HG02884 (cell line): ENCODE measurements at regions not wholly inside any gene's neighbourhood (a gene's known extent, or its start where the extent isn't known, plus 50 kb on each side); places are given as distances from the start of the nearest gene placed in this dataset.

ENCODE experiments used
- ATAC-seq: cut with Tn5 transposase; IDR thresholded peaks from one replicate; pipeline ENCODE4 v1.9.1; 2021; ENCODE audit warnings: mild to moderate bottlenecking, moderate library complexity; ENCODE audit not compliant: unreplicated experiment

DNA sequence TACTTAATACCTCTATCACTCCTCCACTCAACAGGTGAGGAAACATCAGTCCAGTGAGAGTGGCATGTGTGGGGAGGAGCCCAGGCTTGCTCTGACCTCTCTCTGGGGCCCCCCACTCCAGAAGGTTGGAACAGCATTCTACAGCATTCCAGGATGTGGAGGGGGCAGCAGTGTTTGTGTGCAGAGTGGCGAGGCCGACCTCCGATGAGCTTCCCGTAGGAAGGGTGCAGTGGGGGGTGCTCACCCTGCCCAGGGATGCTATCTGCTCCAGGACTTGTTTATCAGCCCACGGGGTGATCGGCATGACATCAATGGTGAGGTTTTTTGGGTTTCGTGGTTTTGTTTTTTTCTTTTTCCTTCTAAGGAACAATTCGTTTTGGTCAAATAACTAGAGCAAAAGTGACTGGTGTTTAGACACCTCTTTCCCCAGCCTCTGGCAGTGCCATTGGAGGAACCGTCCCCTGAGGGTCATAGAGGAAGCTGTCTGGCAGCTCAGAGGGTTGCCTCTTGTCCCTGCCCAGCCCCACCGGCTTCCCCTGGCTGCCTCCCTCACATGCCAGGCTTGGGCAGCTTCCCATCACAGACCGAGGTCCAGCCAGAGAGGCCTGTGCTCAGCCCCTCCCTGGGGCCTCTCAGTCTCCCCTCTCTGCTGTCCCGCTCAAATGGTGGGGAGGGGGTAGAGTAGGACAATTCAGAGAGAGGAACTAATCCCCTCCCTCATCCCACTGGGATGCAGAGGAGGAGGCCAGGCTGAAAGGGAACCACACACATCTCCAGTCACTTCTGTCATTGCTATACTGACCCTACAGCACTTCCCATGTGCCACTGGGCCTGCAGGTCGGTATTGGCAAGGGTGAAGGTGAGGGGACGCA is 96.5 kb downstream of the ZFP36L2 start:
- ATAC-seq, result no peak

DNA sequence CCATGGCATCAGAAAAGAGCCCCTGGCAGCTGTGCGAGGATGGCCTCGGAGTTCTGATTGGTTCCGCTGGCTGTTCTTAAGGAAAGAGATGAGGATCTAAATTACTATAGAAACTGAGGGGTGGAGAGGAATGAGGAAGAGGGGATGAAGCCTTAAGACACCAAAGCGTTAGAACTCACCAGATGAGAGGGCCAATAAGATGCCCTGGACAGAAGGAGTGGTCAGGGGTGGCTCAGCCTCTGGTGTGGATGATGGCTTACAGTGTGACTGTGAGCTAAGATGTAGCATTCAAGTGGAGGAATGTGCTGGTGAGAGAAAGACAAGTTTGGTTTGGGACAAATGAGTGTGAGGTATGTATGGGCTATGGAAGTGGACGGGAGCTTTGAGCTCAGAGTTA is 97.8 kb downstream of the ZFP36L2 start:
- no peak for ATAC-seq

DNA sequence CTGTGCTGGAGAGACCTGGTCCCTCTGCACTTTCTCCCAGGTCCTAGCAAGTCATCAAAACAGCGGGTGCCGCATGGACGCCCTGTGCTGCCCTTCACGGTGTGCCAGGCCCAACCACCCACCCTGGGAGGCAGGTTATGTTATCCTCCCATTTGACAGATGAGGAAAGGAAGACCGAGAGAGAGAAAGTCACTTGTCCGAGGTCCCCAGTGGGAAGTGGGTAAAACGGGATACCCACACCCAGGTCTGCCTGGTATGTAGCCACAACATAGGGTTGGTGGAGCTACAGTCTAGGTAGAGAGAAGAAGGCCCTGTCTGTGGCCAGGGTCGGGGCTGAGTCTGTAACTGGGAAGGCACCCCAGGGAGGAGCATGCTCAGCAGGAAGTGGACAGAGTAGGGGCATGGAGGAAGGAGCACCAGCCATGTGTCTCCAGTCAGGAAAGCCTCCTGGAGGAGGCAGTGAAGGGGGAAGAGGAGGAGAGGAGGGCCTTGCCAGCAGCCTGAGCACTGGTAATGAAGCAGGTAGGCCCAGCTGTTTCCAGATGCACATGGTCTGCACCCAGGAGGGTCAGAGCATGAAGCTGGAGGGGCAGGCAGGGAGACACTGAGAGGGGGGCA is 98.4 kb downstream of the ZFP36L2 start:
- no peak for ATAC-seq

DNA sequence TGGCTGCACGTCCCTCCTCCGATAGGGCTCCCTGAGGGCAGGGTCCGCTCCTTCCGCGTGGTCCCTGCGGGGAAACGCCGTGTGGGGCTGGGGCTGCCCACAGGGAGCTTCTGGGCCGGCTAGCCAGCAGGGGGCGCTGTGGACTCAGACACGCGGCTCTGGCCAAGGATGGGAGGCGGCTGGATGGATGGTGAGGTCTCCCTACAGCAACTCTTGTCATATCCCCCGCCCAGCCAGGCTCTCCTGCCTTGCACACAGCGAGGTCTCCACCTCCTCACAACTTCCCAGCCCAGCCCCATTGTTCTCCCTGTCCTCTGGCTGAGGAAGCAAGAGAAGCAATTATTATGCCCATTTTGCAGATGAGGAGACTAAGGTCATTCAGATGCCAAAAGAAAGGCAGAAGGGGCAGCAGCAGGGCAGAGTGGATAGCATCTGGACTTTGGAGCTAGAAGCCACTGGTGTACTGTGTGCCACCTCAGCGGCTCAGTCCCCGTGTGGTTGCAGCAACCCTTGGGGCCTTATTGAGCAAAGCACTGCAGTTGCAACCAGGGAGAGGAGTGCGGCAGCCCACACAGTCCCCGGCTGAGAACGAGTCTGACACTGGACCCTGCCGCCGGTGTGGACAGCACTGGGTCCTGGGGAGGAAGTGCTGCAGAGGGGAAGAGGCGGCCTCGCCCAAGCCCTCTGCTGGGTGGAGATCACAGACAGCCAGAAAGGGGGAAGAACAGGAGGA is 99.0 kb downstream of the ZFP36L2 start:
- ATAC-seq, result no peak

DNA sequence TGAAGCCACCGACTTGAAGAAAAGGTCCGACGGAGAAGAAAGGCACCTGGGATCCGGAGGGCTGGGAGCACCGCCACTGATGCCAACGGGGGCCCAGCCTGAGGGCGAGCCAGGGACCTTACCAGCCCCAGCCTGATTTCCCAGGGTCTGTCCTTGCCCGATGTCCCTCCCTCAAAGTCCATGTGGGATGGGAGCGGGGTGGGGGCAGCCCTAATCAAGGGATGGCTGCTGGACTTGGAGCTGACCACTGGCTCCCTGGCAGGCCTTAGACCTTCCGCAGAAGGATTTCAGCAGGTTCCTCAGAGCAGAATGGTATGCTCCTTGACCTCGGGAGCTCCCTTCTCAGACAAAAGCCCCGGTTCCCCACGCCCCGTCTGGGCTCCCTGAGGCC is 99.6 kb downstream of the ZFP36L2 start:
- no peak for ATAC-seq

DNA sequence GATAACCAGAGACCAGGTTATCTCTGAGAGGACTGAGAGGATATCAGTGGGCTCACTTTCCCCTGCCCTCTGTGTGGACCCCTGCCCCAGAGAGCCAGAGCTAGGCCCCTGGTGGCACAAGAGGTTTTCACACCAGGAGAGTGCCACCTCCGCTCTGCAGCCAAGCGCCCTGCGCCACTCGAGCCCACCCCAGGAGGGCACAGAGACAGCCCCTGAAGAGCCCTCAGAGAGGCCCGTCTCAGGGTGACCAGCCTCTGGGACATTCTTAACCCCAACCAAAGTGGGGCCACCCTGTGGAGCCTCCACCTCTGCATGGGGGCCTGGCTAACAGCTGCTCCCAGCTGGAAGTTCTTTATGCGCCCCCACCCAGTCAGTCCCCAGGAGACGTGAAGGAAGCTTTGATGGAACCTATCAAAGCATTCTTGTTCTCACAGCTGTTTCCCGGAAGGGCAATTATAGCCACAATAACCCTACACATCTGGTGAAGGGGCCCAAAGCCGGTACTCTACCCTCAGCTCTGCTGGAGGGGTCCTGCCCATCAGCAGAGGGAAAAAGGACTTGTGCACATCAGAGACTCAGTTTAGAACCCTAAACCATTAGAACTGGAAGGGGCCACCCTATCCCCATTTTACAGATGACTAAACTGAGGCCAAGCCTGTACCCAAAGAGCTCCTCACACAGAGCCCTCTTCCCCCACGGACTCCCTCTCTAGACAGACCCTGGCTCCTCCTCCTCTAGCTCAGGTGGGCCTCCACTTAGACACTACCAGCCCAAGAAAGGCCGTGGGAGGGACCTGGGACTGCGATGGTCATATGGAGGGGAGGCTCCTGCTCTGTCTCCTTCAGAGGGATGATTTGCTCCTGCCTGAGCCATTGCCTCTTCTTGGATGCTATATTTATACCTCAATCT is 101.1 kb downstream of the ZFP36L2 start:
- no peak for ATAC-seq

DNA sequence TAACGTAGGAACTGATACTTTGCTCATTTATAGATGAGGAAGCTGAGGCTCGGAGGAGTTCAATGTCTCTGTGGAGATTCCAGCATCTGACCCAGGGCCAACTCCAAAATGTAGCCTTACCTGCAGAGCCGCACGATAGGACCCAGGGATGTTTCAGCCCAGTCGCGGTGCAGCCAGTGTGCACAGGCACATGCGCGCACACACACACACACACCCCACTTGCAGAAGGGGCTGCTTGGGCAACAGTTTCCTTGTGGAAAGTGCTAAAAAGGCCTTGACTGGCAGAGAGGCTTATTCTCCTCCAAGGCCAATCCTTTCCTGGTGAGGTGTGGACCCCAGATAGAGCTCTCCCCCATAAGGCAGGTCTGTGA is 101.7 kb downstream of the ZFP36L2 start:
- no peak for ATAC-seq

DNA sequence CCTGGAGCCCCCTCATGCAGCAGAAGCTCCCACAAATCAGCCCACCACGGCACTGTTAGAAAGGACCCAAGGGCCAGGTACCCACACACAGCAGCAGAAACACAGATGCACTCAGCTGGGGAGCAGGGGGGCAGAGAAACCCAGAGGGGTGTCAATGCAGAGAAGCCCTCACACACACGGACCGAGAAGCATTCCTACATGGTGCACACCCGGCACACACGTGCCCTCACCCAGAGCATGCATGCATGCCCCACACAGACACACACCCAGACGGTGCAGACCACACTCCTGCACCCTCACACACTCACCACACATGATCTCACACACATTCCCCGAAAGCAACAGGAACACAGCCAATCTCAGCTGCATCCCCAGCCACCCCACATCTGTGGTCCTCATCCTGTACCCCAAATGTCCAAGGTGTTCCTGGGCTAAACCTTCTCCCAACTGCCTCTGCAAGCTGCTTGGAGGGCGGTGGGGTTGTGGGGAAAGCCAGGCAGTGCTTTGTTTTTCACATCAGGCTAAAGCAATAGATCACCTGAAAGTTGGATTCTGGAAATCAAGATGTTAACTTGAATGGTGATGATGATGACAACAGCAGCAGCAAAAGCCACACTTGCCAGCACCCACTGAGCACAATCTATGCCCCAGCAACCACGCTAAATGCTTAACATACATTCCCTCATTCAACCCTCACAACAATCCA is 102.3 kb downstream of the ZFP36L2 start:
- ATAC-seq, result no peak

DNA sequence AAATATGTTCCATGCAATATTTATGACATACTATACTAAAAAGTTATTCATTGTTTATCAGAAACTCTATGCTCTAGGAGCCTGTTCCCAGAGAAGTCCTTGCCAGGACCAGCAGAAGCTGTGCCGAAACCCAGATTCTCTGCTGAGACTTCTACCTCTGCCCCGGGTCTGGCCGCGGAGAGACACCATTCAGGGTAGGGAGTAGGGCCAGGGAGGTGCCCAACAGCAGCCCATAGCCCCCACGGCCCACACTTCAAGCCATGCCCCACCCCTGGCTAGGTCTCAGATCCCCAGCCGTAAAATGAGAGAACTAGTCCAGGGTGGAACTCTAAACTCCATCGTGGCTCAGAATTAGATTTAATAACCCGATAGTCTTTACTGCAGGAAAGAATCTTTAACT is 102.9 kb downstream of the ZFP36L2 start:
- no peak for ATAC-seq

DNA sequence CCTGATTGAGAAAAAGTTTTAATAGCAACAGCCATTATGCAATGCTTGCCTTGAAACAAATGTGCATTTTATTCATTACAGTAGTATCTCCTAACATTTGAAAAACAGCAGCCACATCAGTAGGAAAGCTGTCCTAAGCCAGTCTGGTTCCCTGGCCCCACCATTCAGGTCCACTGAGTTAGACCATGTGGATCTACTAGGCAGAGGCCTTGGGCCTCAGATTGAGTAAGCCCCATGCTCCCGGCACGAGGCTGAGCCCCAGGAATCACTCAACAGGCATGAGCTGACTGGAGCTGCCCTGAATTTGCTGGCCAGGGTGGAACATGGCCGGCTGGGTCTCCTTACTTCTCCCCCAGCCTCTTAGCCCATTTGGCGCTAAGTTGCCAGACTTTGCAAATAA is 103.4 kb downstream of the ZFP36L2 start:
- ATAC-seq, result no peak

DNA sequence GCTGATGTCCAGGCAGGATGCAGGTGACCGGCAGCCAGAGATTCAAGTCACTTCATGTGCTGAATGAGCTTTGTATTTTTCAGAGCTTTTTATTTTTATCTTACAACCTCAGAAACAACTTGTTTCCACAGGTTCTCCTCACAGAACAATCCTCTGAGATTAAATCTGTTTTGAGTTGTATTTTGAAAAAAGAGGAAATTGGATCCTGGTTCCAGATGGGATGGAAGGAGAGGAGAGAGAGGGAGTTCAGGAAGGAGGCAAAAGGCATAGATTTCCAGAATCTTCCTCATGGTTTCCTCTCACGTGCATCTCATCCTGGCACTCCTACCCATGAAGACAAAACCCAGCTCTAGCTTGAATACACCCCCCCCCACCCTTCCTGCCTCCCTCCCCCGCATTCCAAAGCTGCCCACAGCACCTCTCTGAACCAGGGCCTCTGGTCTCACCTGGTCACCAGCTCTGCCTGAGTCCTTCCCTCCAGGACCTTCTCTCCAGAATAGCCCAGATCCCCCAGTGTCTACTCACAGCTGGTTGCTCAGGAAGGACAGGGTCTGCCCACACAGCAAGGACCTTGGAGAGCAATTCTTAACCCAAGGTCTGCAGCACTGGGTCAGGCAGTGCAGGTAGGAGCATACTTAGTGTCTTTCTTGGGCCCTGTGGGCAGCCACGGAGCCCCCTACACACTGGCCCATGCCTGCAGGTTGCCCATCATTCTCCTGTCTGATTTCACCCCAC is 104.7 kb downstream of the ZFP36L2 start:
- no peak for ATAC-seq

DNA sequence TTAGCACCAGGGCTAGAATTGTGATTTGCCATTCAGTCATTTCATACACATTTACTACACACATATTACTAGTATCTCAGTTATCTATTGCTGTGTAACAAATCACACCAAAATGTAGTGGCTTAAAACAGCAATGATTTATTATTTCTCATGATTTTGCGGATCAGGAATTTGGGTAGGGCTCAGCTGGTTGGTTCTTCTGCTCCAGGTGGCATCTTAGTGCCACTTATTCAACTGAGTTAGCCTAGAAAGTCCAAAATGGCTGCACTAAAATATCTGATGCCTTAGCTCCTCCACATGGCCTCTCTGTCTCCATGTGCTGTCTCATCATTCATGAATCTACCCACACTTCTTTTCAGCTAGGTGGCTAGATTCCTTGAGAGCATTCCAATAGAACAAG is 107.1 kb downstream of the ZFP36L2 start:
- no peak for ATAC-seq

DNA sequence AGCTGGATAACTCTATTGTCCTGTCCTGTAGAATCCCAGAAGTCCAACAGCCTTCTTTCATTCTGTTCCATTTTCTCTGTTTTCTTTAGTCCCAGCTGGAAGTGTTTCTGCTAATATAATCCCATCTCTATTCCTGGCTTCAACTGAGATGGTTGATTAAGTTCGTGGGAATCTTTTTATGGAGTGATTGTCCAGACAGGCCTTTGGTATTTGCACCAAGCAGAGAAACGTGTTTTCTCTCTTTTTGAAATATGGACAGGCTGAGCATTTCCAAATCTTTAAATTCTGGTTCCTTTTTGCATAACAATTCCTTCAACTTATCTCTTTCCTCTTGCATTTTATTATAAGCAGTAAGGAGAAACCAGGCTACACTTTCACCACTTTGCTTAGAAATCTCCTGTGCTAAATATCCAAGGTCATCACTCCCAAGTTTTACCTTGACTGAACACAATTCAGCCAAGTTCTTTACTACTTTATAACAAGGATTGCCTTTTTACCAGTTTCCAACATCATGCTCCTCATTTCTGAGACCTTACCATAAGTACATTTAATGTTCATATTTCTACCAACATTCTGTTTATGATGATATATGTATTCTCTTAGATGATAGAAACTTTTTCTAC is 108.8 kb downstream of the ZFP36L2 start:
- ATAC-seq, result no peak

DNA sequence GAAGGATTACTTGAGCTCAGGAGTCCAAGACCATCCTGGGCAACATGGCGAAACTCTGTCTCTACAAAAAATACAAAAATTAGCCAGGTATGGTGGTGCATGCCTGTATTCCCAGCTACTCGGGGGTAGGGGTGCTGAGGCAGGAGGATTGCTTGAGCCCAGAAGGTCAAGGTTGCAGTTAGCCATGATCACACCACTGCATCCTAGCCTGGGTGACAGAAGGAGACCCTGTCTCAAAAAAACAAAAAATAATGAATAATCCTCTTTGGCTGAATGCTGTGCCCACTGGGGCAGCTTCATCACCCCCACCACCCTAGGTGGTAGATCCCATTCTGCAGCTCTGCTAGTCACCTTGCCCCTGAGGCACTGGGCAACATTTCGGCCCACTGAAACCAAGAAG is 109.4 kb downstream of the ZFP36L2 start:
- ATAC-seq, result no peak

DNA sequence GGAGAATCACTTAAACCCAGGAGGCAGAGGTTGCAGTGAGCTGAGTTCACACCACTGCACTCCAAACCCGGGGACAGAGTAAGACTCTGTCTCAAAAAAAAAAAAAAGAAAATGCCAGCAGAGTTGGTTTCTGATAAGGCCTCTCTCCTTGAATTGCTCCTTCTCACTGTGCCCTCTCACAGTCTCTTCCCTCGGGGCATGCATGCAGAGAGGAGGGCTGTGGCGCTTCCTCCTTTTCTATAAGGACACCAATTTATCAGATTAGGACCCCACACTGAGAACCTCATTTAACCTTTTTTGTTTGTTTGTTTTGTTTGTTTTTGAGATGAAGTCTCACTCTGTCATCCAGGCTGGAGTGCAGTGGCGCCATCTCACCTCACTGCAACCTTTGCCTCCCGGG is 110.5 kb downstream of the ZFP36L2 start:
- no peak for ATAC-seq

DNA sequence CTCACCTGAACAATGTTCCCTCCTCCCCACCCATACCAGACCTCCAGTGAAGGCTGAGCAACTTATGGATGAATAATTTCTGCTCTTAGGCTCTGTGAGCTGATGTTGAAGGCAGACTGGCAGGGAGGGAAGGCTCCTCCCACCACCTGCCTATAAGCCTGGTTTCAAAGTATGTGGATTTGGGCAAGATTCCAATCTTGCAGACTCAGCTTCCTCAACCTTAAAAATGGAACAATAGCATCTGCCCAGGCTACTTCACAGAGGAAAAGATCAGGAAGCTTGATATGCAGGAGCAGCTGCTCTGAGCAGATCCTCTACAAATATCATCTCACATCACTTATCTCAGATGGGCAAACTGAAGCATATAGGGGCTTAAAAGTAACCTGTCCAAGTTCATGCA is 112.2 kb downstream of the ZFP36L2 start:
- ATAC-seq, result no peak

DNA sequence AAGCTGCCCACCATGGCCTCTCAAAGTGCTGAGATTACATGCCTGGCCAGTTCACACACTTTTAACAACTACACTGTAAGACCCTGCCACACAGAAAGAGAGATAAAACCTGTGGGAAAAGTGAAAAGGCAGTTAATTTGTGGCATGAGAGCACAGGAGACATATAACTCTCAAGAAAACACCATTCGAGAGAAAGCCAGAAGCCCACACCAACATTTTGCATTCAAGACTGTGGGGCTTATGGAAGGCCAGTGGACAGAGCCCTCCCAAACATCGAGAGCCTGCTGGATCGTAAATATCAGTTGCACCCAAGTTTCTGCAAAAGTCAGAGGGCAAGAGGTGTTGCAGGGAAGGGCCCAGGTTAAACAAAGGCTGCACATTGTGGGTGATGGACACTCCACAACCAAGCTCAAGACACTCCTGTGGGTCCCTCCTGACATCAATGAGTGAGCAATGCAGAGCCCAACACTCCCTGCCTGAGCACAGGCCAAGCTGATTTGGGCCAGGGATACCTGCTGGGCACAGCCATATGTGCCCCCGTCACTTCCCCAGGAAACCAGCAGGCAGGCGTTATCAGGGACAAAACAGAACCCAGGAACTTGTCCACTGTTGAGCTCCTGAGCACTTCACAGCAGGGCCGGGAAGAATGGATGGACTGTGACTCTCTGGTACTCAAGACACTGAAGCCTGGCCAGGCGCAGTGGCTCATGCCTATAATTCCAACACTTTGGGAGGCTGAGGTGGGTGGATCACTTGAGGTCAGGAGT is 114.4 kb downstream of the ZFP36L2 start:
- ATAC-seq, result no peak

DNA sequence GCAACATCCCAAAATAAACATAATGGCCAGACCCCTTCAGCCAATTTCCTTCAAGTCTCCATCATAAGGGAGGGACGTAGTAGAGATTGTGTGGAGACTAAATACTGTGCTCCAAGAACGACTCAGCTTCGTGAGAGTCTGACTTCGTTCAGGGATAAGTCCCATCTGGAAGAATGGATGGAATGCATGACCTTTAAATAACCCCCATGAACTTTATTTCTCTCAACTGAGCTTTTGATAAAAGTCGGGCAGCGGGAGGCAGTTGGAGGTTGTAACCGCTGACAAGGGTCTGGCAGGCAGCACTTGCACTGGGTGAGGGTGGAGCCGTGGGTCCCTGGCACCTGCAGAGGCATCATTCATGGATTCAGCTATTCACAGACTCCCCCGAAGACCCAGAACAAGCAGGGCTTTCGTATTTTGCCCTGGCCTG is 115.9 kb downstream of the ZFP36L2 start:
- no peak for ATAC-seq
